Mucosa of rectum (tissue), 2 donors: ENCODE measurements at regions not wholly inside any gene's neighbourhood (a gene's known extent, or its start where the extent isn't known, plus 50 kb on each side); places are given as distances from the start of the nearest gene placed in this dataset.

Source experiments
- H3K27ac ChIP-seq, 2 donors: one replicate each; pipeline ENCODE4 v1.7.0; 2013; ENCODE audit warnings: inconsistent platforms in 2 of 2, low read depth in 2 of 2, low read length in 2 of 2
- H3K27me3 ChIP-seq, 2 donors: one replicate each; pipeline ENCODE4 v1.7.0; 2013; ENCODE audit warnings: low read length in 2 of 2; ENCODE audit not compliant: control insufficient read depth in 2 of 2, insufficient read depth in 2 of 2
- H3K36me3 ChIP-seq, 2 donors: one replicate each; pipeline ENCODE4 v1.7.0; 2013; ENCODE audit warnings: low read length in 2 of 2; ENCODE audit not compliant: control insufficient read depth in 2 of 2, insufficient read depth in 2 of 2
- H3K4me1 ChIP-seq, 2 donors: one replicate each; pipeline ENCODE4 v1.7.0; 2013; ENCODE audit warnings: low read length in 2 of 2, mild to moderate bottlenecking in 1 of 2; ENCODE audit not compliant: control insufficient read depth in 2 of 2, insufficient read depth in 2 of 2
- H3K4me3 ChIP-seq, 2 donors: one replicate each; pipeline ENCODE4 v1.7.0; 2013; ENCODE audit warnings: low read length in 2 of 2
- H3K9ac ChIP-seq, 2 donors: one replicate each; pipeline ENCODE4 v1.7.0; 2013; ENCODE audit warnings: low read length in 2 of 2, low read depth in 1 of 2, mild to moderate bottlenecking in 1 of 2
- H3K9me3 ChIP-seq, 2 donors: one replicate each; pipeline ENCODE4 v1.7.0; 2013; ENCODE audit warnings: low read length in 2 of 2; ENCODE audit not compliant: control insufficient read depth in 2 of 2
- donor health status: healthy.
- donor health status: Normal muscosa, but diverticular disease.

DNA sequence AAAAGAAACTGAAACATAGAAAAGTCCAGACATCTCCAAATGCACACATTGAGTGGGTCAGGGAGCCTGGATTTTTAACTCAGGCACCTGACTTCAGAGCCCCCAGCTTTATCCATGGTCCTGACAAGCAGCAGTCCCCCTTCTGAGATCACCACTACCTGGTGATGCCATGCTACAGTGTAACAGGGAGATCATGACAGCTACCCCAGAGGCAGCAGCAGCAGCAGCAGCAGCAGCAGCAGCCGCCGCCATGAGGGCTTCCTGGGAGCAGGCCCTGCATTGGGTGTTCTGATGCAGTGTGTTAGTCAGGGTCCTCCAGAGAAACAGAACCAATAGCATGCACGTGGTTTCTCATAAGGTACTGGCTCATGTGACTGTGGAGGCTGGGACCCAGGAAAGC is 198.6 kb upstream of the SALL1 start:
- H3K9me3 ChIP-seq: no peaks in the 10 kb centered on the region
- no peaks in the 10 kb centered on the region for H3K36me3 ChIP-seq
- H3K9ac ChIP-seq: no peak overlapping the region
- H3K4me3 ChIP-seq: no peak overlapping the region
- no peak overlapping the region for H3K27ac ChIP-seq
- no peaks in the 10 kb centered on the region for H3K27me3 ChIP-seq
- no peaks in the 10 kb centered on the region for H3K4me1 ChIP-seq

- Histone ChIP-seq H3K9ac (no peak overlapping the region), H3K4me1 (no peaks in the 10 kb centered on the region), H3K27ac (no peak overlapping the region), H3K36me3 (no peaks in the 10 kb centered on the region), H3K9me3 (no peaks in the 10 kb centered on the region), H3K27me3 (no peaks in the 10 kb centered on the region), H3K4me3 (no peak overlapping the region)
Measured at GRCh38 chr16:51343411-51343810, 192.3 kb upstream of the SALL1 start.

GRCh38 chr16:51341204-51341603 is 190.1 kb upstream of the SALL1 start:
- Histone ChIP-seq H3K36me3 (no peaks in the 10 kb centered on the region), H3K9ac (no peak overlapping the region), H3K27me3 (no peaks in the 10 kb centered on the region), H3K4me1 (no peaks in the 10 kb centered on the region), H3K4me3 (no peak overlapping the region), H3K27ac (no peak overlapping the region), H3K9me3 (no peaks in the 10 kb centered on the region)

DNA sequence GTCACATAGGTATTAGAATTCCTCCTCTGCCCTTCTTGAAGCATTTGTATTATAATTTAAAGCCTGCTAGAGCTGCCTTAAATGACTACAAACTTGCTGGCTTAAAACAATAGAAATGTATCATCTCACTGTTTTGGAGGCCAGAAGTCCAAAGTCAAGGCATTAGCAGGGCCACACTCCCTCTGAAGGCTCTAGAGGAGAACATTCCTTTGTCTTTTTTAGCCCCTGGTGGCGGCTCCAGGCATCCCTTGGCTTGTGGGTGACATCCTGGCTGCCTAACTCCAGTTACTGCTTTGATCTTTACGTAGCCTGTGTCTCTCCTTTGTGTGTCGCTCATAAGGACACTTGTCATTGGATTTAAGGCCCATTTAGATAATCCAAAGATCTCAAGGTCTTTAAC is 186.6 kb upstream of the SALL1 start:
- Histone ChIP-seq H3K4me1 (no peaks in the 10 kb centered on the region), H3K36me3 (no peaks in the 10 kb centered on the region), H3K27ac (no peak overlapping the region), H3K27me3 (no peaks in the 10 kb centered on the region), H3K9ac (no peak overlapping the region), H3K9me3 (no peaks in the 10 kb centered on the region), H3K4me3 (no peak overlapping the region)

GRCh38 chr16:51328733-51329132 is 177.7 kb upstream of the SALL1 start:
- Histone ChIP-seq H3K27me3 (no peaks in the 10 kb centered on the region), H3K4me1 (no peaks in the 10 kb centered on the region), H3K9ac (no peak overlapping the region), H3K27ac (no peak overlapping the region), H3K9me3 (no peaks in the 10 kb centered on the region), H3K36me3 (no peaks in the 10 kb centered on the region), H3K4me3 (no peak overlapping the region)

DNA sequence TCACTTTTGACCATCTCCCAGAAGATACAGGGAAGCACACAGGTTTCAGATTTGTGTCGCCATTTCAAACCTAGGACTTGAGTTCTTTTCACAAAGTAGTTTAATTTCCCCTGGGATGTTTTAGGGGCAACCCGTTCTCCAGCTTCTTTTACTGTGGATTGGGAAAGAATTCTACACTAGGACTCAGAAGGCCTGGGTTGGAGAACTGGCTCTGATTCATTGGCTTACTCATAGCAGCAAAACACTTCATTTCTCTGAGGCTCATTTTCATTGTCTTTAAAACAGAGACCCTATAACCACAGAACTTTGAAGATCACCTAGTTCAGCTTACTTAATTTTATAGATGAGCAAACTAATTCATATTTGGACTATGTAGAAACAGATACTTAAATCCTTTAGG is 175.9 kb upstream of the SALL1 start:
- Histone ChIP-seq H3K9me3 (no peaks in the 10 kb centered on the region), H3K36me3 (no peaks in the 10 kb centered on the region), H3K27ac (no peak overlapping the region), H3K27me3 (no peaks in the 10 kb centered on the region), H3K4me1 (no peaks in the 10 kb centered on the region), H3K4me3 (no peak overlapping the region), H3K9ac (no peak overlapping the region)

DNA sequence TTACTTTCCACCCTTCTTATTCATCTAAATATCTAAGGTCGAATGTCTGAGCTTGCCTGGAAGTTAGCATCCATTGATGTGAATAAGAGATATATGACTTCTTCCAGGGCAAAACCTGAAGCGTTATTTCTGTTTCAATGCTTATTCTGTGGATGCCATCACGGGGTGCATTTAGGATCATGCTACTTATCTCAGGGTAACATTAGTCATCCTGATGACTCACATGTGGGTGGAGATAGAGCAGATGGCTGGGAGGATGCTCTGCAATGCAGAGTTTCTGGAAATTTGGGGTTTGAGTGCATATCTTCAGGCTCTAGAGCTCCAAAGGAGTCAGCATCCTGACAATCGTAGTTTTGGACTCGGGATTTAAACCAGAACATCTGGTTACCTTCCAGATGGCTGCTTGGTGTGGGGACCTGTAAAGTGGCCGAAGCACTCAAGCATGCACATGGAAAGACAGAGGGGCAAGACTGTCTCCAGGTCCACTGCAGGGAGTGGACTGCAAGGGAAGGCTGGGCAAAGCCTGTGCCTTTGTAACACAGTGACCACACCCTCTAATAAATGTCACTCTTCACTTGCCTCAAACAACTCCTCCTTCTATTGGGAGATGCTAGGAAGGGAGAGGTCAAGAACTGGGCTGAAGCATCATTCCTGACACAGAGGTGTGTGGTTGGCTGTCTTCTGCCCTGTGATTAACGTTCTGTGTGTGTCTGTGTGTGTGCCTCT is 175.2 kb upstream of the SALL1 start:
- Histone ChIP-seq H3K27ac (no peak overlapping the region), H3K27me3 (no peaks in the 10 kb centered on the region), H3K9ac (no peak overlapping the region), H3K9me3 (no peaks in the 10 kb centered on the region), H3K36me3 (no peaks in the 10 kb centered on the region), H3K4me3 (no peak overlapping the region), H3K4me1 (no peaks in the 10 kb centered on the region)

DNA sequence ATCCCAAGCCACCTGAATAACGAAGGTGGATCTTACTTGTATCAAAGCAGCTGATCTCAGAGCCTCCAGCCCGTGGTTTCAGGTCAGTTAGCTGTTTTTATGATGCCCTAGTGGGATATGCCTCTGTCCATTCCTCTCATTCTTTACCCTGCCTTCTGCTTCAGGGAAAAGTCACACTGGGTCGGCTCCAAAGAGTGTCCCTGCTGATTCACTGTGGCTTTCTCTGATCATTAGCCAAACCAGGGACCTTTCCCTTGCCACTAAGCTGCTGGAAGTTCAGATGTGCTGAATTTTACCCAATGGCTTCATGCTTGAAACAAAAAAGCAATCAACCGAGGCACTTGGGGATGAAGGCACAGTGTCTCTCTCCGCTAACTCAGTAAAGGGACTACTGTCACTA is 170.2 kb upstream of the SALL1 start:
- H3K9ac ChIP-seq: no peak overlapping the region
- H3K9me3 ChIP-seq: no peaks in the 10 kb centered on the region
- H3K27ac ChIP-seq: no peak overlapping the region
- H3K4me3 ChIP-seq: no peak overlapping the region
- no peaks in the 10 kb centered on the region for H3K36me3 ChIP-seq
- no peaks in the 10 kb centered on the region for H3K27me3 ChIP-seq
- H3K4me1 ChIP-seq: no peaks in the 10 kb centered on the region

DNA sequence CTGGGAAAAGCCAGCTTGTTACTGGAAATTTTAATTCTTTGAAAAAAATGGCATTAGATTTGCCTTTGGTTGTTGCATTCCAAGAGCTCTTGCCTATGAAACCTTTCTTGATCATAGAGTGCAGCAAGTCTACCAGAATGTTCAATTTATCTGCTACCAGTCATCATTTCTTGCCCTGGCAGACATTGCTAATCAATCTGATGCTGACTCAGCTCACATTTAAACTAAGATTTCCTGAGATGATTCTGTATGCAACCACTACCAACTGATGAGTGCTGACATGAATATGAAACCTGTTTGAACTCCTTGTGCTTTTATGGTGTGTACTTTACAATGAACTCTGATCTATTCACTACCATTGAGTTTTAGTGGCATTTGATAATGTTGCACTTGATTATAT is 166.5 kb upstream of the SALL1 start:
- no peak overlapping the region for H3K27ac ChIP-seq
- H3K4me1 ChIP-seq: no peaks in the 10 kb centered on the region
- H3K9ac ChIP-seq: no peak overlapping the region
- no peak overlapping the region for H3K4me3 ChIP-seq
- no peaks in the 10 kb centered on the region for H3K27me3 ChIP-seq
- no peaks in the 10 kb centered on the region for H3K36me3 ChIP-seq
- H3K9me3 ChIP-seq: no peaks in the 10 kb centered on the region

- no peak overlapping the region for H3K9ac ChIP-seq
- H3K4me1 ChIP-seq: no peaks in the 10 kb centered on the region
- H3K27ac ChIP-seq: no peak overlapping the region
- no peaks in the 10 kb centered on the region for H3K9me3 ChIP-seq
- H3K36me3 ChIP-seq: no peaks in the 10 kb centered on the region
- H3K4me3 ChIP-seq: no peak overlapping the region
- H3K27me3 ChIP-seq: no peaks in the 10 kb centered on the region
Measured at GRCh38 chr16:51313198-51313597, 162.1 kb upstream of the SALL1 start.
